CD4-positive, alpha-beta T cell treated with Interleukin-6 for 4 hours (primary cell): ENCODE measurements at regions not wholly inside any gene's neighbourhood (a gene's known extent, or its start where the extent isn't known, plus 50 kb on each side); places are given as distances from the start of the nearest gene placed in this dataset.

Experiments used
- DNase-seq: peaks from one replicate; pipeline ENCODE4 v3.0.0-alpha.2; 2020; ENCODE audit warnings: mixed read lengths

GRCh38 chr6:108752733-108753590 lies 95.3 kb upstream of the ARMC2 start:
- no peak for DNase-seq

GRCh38 chr6:108755257-108756240 lies 92.7 kb upstream of the ARMC2 start:
- no peak for DNase-seq

DNA sequence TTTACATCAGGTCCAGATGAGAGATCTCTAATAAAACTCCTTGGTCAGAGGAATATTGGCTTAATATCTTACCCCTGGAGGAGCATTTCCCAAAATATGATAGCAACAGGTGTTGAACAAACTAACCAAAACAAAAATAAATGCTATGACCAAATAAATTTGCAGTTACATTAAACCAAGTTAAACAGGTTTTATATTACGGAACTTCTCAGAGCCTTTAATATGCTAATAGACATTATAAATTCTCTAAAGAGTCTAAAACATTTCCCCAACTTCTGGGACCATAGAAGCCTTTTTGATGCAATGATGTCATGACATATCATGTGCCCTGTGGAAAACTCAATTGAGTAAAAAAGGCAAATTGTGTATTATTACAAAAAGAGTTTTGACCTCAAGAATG lies 90.9 kb upstream of the ARMC2 start:
- no peak for DNase-seq

DNA sequence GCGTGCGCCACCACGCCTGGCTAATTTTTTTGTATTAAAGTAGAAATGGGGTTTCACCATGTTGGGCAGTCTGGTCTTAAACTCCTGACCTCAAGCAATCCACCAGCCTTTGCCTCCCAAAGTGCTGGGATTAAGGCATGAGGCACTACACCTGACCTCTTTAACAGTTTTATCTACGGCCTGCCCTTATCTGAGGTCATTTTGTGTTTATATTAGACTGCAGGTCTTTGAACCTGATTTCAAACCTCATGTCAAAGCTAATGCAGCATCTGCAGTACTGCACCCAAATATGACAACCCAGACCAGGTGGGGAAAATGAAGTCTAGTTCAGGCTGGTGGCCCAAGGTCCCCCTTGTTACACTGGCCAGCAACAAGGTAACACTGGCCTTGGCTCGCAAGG lies 89.3 kb upstream of the ARMC2 start:
- no peak for DNase-seq

- no peak for DNase-seq
These were observed 87.8 kb upstream of the ARMC2 start for GRCh38 chr6:108760126-108761050.

GRCh38 chr6:108762394-108762793 lies 85.8 kb upstream of the ARMC2 start:
- DNase-seq, result no peak

- no peak for DNase-seq
These were observed 84.2 kb upstream of the ARMC2 start for GRCh38 chr6:108763931-108764579.

- DNase-seq, result no peak
These were observed 83.7 kb upstream of the ARMC2 start for GRCh38 chr6:108764580-108764950.

GRCh38 chr6:108765495-108765894 lies 82.7 kb upstream of the ARMC2 start:
- no peak for DNase-seq

GRCh38 chr6:108766419-108766818 lies 81.8 kb upstream of the ARMC2 start:
- DNase-seq, result no peak

DNA sequence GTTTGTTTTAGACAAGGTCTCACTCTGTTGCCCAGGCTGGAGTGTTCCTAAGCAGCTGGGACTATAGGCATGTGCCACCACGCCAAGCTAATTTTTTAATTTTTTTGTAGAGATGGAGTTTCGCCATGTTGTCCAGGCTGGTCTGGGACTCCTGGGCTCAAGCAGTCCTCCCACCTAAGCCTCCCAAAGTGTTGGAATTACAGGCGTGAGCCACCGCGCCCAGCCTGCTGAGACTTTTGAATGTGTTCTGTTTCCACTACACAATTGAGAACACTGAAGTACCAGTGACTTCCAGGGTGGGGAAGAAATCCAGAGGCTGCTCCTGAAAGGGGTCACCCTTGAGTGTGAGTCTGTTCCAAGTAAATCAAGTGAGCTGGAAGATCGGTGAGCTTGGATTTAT lies 81.3 kb upstream of the ARMC2 start:
- no peak for DNase-seq

GRCh38 chr6:108767418-108768165 lies 80.6 kb upstream of the ARMC2 start:
- no peak for DNase-seq

DNA sequence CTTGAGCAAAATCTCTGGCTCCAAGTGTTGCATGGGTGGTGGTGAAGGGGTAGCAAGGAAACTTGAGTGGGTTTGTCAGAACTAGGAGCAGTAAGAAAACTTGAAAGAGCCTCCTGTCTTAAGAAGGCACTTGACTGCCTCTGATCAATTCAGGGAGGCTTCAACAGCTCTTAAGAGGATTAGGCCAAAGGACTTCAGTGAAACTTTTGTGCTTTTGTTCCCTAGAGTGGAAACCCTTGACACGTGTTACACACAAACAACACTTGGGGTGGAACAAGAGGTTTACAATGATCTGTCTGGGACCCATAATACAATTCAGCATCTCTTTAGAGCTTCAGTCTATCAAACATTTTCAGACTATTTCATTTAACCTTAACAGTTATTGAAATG lies 80.1 kb upstream of the ARMC2 start:
- no peak for DNase-seq

DNA sequence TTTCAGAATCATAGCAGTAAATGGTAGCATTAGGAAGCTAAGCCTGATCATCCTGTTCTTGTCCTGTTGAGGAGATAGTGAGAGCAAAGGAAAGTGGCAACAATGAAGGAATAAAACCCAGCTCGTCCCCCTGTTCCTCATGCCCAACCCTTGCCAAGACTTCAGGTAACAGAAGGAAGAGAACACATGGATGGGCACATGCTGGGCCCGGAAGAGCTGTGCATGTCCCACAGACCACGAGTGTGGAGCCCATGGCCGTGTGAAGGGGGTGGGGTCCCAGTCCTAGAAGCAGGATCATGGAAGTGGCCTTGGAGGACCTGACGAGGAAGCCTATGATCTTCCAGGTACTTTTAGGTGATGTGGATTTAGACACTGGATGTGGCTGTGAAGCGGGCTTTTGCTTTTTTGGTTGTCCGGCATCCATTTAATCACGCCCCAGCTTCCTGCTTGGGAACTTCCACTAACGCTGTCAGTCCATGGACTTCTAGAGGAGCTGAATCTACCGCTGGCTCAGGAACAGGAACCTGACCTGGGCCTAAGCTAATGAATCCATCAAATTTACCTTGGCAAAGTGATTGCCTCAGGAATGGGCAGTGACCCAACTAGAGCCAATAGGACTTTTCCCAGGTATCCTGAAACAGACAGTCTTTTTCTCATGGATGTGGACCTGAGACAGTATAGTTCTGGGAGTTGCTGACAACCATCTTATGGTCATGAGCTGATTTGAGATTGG lies 79.3 kb upstream of the ARMC2 start:
- no peak for DNase-seq

- DNase-seq, result no peak
These were observed 76.8 kb upstream of the ARMC2 start for GRCh38 chr6:108771421-108771820.

- DNase-seq, result no peak
These were observed 73.7 kb upstream of the ARMC2 start for GRCh38 chr6:108774555-108774954.

DNA sequence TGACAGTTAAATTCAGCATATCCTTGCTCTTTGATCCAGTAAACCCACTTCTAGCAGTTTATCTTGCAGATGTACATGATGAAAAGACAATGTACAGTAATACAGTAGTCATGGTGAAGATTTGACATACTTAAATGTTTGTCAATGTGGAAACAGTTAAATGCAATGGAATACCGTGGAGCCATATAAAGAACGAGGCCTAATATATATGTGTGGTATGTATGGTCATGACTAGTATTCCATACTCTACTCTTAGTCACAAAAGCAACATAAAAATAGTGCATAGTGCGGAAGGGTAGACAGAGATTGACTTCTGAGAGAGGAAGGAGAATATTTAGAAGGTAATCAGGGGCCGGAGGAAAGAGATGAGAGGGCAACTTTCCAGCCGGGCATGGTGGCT lies 70.7 kb upstream of the ARMC2 start:
- DNase-seq, result no peak

GRCh38 chr6:108778421-108779186 lies 69.6 kb upstream of the ARMC2 start:
- DNase-seq, result no peak

DNA sequence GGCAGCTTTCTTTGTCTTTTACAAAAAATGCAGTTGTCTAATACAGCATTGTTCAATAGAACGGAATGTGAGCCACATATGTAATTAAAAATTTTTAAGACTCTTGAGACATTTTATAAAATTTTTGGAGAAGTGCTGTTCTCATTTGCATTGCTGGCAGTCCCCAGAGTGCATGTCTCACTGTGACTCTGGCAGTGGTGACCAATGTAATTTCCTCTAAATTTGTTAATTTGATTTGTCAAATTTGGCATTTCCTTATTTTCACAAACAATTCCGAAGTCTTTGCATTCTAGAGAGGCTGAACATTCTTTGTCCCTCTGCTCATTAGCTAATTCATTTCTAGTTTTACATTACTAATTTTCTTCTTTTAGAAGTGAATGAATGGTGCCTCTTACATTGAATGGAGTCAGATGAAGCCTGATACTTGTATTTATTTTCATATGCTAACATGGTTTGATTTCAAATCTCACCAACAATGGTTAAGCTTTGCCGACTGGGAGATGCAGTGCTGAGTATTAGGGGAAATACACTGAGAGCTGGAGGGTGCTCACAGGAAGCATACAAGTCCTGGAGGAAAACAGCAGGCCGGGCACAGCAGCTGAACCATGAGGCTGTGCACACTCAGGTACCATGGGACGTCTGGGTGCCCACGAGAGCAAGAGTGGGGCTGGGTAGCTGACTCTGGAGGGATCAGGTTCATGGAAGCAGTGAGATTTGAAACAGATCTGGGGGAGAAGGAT lies 68.5 kb upstream of the ARMC2 start:
- DNase-seq, result no peak
